ENCODE measurements at regions not wholly inside any gene's neighbourhood (a gene's known extent, or its start where the extent isn't known, plus 50 kb on each side); places are given as distances from the start of the nearest gene placed in this dataset.

GRCh38 chr6:144997996-144998395 lies 712.9 kb downstream of the UTRN start:
- DNase-seq (ENCODE audit: low spot score): no peak
- ATAC-seq: no peak
- TF ChIP-seq ATF2 (CRISPR knock-in tag; IDR thresholded peaks at IDR 0.05; ENCODE audit: borderline replicate concordance, low read depth) (no peak), ZSCAN18 (CRISPR knock-in tag; IDR thresholded peaks at IDR 0.05) (no peak), ZNF416 (CRISPR knock-in tag; IDR thresholded peaks at IDR 0.05) (no peak), ZNF121 (CRISPR knock-in tag; IDR thresholded peaks at IDR 0.05) (no peak), IRF1 (CRISPR knock-in tag; IDR thresholded peaks at IDR 0.05) (no peak), NFATC4 (CRISPR knock-in tag; IDR thresholded peaks at IDR 0.05) (no peak), CDX4 (CRISPR knock-in tag; IDR thresholded peaks at IDR 0.05; ENCODE audit: borderline replicate concordance) (no peak), RELA (CRISPR knock-in tag; IDR thresholded peaks at IDR 0.05; ENCODE audit: borderline replicate concordance) (no peak), EMX1 (CRISPR knock-in tag; IDR thresholded peaks at IDR 0.05) (no peak), FOXP1 (CRISPR knock-in tag; IDR thresholded peaks at IDR 0.05; ENCODE audit: borderline replicate concordance) (no peak), MYBL2 (CRISPR knock-in tag; IDR thresholded peaks at IDR 0.05) (no peak), OVOL2 (CRISPR knock-in tag; IDR thresholded peaks at IDR 0.05; ENCODE audit: borderline replicate concordance) (no peak), ZNF512 (CRISPR knock-in tag; IDR thresholded peaks at IDR 0.05; ENCODE audit: borderline replicate concordance) (no peak)
- H3K27ac Mint-ChIP-seq: no peak overlapping the region
- peaks cover 7% of the 10 kb centered on the region for H3K4me1 Mint-ChIP-seq
- no peaks in the 10 kb centered on the region for H3K27me3 Mint-ChIP-seq (ENCODE audit: low read depth)
- H3K9me3 Mint-ChIP-seq: peaks cover 4% of the 10 kb centered on the region; the same call in 1 of the 2 replicates
- POLR2A ChIA-PET: no interaction called here
- no peak overlapping the region for H3K4me3 Mint-ChIP-seq
- H3K36me3 Mint-ChIP-seq: no peaks in the 10 kb centered on the region
- CTCF ChIA-PET: no interaction called here

- CTCF ChIA-PET: no interaction called here
- peaks cover 4% of the 10 kb centered on the region for H3K27me3 Mint-ChIP-seq (ENCODE audit: low read depth)
- TF ChIP-seq EMX1 (CRISPR knock-in tag; IDR thresholded peaks at IDR 0.05) (no peak), E2F5 (CRISPR knock-in tag; IDR thresholded peaks at IDR 0.05) (no peak), FOXK1 (CRISPR knock-in tag; IDR thresholded peaks at IDR 0.05) (no peak), ERG (CRISPR knock-in tag; IDR thresholded peaks at IDR 0.05) (no peak), FOXJ3 (CRISPR knock-in tag; IDR thresholded peaks at IDR 0.05; ENCODE audit: borderline replicate concordance) (no peak), ZBTB43 (CRISPR knock-in tag; IDR thresholded peaks at IDR 0.05) (no peak), PRRX2 (CRISPR knock-in tag; IDR thresholded peaks at IDR 0.05) (no peak), ZNF425 (CRISPR knock-in tag; conservative IDR thresholded peaks at IDR 0.05) (no peak), ZNF121 (CRISPR knock-in tag; IDR thresholded peaks at IDR 0.05) (no peak), ZNF396 (CRISPR knock-in tag; IDR thresholded peaks at IDR 0.05; ENCODE audit: borderline replicate concordance) (no peak), CTCF (IDR thresholded peaks at IDR 0.05) (no peak), ZNF416 (CRISPR knock-in tag; IDR thresholded peaks at IDR 0.05) (no peak)
These were observed 714.0 kb downstream of the UTRN start for GRCh38 chr6:144999127-144999526.

More at GRCh38 chr6:144999127-144999526, 714.0 kb downstream of the UTRN start:
- ATAC-seq (no peak), DNase-seq (ENCODE audit: low spot score) (no peak)
- Mint-ChIP-seq H3K27ac (no peak overlapping the region), H3K36me3 (no peaks in the 10 kb centered on the region), H3K9me3 (peaks cover 4% of the 10 kb centered on the region; the same call in 1 of the 2 replicates), H3K4me3 (no peak overlapping the region), H3K4me1 (no peaks in the 10 kb centered on the region)
- POLR2A ChIA-PET: no interaction called here

Measured in WTC11 (cell line).